Fibroblast of lung (primary cell): ENCODE measurements at regions not wholly inside any gene's neighbourhood (a gene's known extent, or its start where the extent isn't known, plus 50 kb on each side); places are given as distances from the start of the nearest gene placed in this dataset.

Experiments
- CTCF ChIP-seq, 2 donors: IDR thresholded peaks in 1 of 2; conservative IDR thresholded peaks in 1 of 2; 1 replicate in 1 of 2; 2 replicates in 1 of 2; pipeline ENCODE4 v1.5.1; 2011 to 2012; ENCODE audit warnings: low read length in 2 of 2, control low read depth in 1 of 2, inconsistent platforms in 1 of 2, low read depth in 1 of 2, mild to moderate bottlenecking in 1 of 2
- EZH2 ChIP-seq: IDR thresholded peaks from 2 replicates; pipeline ENCODE4 v1.5.1; 2012; ENCODE audit warnings: low read length, control low read depth, mild to moderate bottlenecking; ENCODE audit errors: missing control alignments

GRCh38 chr17:6218333-6218732 lies 148.2 kb downstream of the WSCD1 start:
- no peak for TF ChIP-seq CTCF (conservative IDR thresholded peaks at IDR 0.05 in 1 of 2, IDR thresholded peaks at IDR 0.05 in 1 of 2; ENCODE audit: low read depth in 1 of 2, low read length in 2 of 2)
- no peak for TF ChIP-seq EZH2
